Activated gamma-delta T cell (primary cell): ENCODE measurements at regions not wholly inside any gene's neighbourhood (a gene's known extent, or its start where the extent isn't known, plus 50 kb on each side); places are given as distances from the start of the nearest gene placed in this dataset.

Experiments used
- DNase-seq: peaks from one replicate; lab custom pipeline; 2025; lab: John Stamatoyannopoulos, UW

DNA sequence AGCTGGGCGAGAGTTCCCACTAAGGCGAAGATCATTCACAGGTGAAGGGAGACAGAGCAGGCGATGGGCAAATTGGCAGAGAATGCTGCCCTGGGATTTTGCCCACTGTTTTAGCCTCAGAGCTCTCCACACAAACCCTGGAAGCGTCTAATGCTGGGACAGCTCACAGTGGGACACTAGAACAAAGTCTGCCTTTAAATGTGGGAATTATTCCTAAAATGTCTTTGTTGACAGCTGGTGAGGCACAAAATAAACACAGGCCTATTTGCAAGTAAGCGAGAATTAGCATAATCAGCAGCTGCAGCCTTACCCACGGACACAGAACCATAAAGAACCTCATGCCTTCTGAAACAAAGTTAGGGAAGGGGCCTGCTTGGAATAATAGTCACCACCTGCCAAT, 824.5 kb downstream of the AACS start:
- DNase-seq = no peak

DNA sequence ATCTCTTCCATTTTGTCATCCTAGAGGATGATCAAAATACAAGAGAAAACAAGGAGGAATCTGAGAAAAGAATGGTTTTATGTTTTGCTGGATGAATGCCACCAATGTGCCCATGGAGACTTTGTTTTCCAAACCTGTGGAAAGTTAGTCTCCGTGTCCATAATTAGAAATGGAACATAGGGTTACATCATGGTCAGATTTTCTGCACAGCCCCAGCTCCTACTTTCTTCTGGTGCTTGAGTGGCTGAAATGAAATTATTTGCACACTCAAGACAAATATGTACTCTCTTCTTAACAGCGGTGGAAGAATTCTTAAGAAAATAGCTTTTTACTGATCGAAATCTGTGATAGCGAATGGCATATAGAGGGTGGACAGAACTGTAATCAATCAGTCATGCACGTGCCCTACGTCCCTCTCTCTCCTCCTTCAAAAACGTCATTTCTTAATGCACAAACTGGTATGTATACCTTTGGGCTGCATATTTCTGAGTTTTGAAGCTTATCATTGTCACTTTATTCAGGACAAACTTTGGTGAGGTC, 825.2 kb downstream of the AACS start:
- no peak for DNase-seq

DNA sequence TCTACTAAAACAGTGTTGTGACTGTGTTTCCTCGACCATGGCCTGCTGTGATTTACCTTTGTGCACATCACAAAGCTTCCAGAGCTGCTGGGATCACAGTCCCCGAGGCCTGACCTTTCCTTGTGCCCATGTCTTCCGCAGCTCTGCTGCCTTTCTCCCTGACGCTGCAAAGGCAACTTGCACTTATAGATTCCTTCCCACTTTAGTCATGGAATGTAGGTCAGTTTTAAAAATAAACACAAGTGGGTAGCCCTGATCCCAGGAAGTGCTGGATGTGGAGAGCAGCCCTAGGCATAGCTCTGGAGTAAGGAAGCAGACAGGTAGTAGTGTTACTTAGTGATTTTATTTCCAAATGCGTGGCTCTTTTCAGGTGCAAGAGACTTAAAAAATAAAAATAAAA, 825.7 kb downstream of the AACS start:
- no peak for DNase-seq

DNA sequence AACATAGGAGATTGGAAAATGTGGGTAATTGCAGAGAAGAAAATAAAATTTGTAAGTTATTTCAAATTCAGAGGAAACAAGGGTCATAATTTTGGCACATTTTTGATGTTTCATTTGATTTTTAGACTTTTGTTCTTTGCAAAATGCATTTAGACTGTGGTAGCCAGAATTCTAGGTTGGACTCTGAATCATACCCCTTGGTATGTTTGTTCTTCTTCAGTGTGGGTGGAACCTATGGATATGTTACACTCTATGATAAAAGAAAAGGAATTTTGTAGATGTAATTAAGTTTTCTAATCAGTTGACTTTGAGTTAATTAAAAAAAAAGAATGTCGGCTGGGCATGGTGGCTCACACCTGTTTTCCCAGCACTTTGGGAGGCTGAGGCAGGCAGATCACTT, 827.0 kb downstream of the AACS start:
- no peak for DNase-seq

DNA sequence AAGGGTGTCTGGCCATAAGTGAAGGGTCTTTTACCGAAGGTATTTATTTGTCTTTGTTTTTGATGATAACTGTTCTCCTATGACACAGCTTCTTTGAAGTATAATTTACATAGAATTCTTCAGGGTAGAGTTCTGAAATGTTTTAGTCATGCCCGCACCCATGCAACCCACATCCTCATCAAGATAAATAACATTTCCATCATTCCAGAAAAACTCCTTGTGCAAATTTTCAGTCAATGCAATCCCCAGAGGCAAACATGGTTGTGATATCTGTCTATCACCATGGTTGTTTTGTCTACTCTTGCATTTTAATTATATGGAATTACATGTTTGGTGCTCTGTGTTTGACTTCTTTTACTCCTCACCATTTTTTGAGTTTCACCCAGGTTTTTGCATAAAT, 837.8 kb downstream of the AACS start:
- no peak for DNase-seq

DNA sequence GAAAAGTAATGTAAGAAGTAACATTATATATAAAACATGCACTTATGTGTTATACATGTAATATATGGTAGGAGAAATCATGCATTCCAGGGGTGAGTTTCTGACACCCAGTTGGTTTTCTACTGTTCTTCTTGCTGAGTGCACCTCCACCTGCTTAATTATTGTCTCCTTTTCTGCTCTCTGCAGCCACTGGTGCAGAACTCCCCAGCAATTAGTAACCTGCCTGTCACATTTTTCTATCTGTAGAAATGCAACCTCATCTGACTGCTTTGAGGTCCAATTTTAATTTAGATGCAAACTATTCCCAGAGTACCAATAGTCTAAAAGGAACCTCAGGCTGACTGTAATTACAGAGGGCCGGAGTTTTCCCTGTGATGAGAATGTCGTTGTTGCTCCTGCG, 842.1 kb downstream of the AACS start:
- DNase-seq = no peak

DNA sequence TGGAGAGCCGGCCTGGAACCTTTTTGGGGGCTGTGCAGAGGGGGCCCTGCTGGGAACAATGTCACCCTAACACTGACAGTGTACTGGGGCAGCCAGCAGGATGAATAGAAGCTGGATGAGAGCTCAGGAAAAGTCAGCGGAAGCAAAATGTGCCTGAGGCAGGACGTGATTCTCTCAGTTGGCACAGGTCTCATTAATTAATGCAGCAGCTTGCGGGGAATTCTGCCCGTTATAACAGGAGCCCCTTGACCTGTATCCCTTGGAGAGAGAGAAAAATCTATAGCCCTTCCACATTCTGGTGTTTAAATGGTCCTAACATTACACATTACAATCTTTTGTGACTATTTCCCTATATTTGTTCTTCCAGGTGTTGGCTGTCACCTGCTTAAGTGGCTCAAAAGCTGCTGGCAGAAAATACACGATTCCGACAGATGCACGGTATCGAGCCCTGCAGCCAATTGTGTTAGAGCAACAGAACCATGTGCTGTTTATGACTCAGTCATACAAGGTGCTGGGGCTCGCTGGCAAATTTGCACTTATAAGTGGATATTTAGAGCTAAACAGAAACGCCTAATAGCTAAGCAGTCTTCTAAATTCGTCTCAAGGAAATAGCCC, 854.7 kb downstream of the AACS start:
- no peak for DNase-seq

DNA sequence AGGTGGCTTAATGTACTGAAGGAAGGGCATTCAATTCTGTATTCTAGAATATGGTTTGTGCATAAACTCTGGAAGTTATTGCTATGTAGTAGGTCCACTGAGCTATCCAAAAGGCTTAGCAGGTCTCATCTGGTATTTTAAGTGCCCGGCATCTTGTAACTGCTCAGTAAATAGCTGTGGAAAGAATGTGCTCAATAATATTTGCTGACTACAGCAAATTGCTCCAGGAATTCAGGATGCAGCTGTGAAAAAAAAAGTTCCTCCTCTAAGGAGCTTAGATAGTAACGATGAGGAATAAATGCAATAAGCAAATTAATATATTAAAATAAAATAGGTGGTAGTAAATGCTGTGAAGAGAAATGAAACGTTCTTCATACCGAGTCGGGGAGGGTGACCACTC, 857.1 kb downstream of the AACS start:
- no peak for DNase-seq

DNA sequence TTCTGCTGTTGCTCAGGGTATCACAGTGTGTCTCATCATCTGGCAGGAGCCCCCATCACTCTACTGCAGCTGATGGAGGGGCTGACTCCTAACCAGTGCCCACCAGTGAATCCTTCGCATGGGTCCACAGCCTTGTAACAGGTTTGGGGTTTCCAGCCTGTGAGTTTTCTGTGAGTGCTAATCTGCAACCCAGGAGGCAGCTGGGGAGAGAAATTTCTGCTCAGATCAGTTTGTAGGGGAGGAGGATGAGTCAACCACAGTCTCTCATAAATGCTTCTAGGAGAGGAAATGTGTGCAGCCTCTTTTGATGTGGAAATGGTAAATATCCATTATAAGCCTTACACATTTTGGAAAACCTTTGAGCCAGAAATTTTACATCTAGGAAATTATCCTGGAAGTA, 871.3 kb downstream of the AACS start:
- DNase-seq = no peak

DNA sequence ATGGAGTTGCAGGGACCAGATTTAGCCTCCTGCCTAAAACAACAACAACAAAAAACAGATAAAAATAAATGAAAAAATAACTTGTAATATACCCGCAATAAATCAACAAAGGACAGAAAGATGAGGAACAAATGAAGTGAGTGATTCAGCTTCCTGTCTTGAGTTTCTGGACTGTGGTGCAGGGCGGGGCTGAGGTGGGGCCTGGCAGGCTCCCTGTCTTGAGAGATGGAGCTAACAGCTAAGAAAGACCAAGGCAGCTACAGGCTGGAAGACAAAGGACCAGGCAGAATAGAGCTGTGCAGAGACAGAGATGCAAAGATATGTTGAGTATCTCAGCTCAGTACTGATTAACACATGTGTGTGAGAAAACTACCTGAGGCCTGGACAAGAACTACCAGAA, 879.2 kb downstream of the AACS start:
- no peak for DNase-seq

DNA sequence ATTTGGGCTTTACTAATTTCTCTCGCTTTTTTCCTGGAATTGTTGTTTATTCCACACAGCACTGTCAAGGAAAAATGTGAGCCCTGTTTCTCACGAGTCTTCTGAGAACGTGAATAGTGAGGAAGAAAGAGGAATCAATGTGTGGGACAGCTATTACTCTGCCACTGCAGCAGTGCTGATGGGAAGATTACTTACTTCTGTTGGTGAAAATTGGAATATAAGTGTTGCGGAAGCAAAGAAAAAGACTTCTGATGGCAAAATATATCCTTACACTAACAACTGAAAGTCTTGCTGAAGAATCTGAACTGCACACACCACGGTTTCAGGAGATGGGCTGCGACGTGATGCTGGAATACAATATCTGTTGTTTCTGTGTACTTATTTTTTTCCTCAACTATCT, 884.2 kb downstream of the AACS start:
- no peak for DNase-seq

DNA sequence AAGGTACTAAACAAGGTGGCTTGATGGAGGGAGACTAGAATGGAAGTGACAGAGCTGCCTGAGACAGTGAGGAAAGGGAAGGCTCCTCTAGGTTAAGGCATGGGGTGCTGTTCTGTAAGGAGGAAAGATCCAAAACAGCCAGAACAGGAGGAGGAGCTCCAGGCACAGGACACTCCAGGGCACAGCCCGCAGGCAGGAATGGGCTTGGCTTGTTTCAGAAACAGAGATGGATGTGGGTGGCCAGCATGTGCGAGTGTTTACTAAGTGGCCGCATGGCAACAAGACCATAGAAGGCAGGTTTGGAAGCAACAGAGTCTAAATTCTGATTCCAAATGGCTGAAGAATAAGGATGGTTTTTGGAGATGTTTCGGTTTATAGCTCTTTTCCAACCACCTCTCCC, 889.1 kb downstream of the AACS start:
- no peak for DNase-seq

DNA sequence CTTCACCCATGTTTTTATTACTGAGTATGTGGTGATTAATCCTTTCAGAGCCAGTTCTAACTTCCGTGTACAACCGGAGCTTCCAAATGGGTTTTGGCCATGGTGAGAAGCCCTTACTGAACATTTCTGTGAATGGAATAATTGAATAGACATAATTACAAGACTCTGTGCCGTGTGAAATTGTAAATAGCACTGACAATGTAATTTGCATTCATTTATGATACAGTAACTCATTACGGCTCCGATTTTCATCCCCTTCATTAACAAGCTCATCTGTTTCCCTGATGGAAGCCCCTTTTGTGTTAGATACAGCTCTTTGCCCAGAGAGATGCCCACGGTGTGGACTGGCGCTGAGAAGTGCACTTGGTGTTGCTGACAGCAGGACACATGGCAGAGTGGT, 891.0 kb downstream of the AACS start:
- no peak for DNase-seq

DNA sequence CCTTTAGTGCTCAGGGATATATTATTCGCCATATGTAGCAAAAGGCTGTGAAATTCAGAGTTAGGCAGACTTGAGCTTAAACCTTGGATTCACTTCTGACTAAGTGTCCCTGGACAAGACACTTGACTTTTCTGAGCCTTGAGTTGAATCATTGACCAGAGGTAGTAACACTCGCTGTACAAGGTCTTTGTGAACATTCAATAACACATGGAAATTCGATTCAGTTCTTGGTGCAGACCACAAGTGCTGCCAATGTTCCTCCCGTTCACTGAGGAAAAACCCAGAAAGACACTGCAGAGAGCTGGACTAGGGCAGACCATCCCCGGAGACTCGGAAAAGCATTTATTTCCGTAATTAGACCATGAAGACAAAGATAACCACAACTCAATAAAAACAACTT, 901.4 kb downstream of the AACS start:
- DNase-seq = no peak

DNA sequence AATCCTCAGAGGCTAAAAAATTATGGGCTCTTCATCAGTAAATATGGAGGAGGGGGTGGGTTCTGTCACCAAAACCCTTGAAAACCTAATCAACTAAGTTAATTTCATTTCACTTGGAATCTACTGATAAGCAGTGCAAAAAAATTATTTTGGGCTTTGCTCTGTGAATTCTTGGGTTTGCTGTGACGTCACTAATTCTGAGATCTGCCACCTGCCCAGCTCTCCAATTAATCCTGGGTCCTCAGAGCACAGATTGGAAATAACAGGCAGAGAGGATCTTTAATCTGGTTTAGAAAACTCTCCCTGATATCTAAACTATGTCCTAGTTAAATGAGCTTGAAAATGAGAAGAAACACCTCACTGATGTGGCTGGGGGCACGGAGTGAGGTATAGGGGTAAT, 903.2 kb downstream of the AACS start:
- DNase-seq = no peak

DNA sequence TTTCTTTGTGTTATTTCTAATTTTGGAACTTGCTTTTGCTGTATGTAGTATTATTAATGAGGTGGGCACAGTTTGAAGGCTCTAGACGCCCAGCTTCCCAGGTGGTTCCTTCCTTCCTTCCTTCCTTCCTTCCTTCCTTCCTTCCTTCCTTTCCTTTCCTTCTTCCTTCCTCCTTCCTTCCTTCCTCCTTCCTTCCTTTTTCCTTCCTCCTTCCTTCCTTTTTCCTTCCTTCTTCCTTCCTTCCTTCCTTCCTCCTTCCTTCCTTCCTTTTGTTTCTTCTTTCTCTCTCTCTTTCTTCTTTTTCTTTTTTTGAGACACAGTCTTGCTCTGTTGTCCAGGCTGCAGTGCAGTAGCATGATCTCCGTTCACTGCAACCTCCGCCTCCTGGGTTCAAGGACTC, 906.7 kb downstream of the AACS start:
- no peak for DNase-seq

DNA sequence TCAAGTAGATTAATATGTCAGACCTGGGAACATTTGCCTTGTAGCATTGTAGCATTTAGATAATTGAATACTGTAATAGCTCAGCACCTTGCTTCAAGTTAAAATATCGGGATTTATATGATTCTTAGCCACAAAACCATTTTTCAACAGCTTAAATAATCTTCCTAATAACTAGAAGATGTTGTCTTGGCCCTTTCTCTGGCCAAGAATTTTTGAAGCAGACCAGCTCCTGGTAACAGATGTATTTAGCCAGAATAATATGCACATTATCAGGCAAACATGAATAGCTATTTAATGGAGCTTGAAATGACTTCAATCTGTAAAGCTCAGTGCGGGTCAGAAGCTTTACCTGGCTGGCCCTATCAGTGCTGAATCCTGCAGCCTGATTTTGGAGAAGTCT, 913.1 kb downstream of the AACS start:
- DNase-seq = no peak

DNA sequence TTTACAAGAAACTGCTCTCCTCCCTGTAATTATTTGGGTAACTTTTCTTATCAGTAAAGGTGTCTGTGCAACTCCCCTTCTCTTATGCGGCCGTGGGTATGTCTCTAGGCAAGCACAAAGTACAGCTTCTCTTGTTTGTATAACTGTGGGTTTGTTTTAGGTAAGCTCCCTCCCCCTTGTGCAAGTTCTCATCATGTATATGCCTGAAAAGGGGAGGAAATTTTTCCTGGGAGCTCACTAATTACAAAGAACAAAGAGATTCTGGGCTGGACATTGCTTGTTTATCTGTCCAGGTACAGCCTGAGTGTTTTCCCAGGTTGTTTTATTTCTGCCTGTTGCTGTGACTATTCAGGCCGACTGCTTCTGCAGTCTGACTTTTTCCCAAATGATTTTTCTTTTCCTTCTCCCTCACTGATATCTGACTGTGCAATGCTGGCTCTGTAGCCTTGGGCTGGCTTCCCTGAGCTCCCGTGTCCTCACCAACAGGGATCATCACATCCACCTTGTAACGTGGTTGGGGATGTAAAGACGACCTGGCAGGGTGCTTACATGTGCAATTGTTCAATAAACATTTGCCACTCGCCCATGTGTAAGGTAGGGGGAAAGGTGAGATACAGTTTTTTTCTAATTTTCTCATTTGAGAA, 916.5 kb downstream of the AACS start:
- DNase-seq = no peak

DNA sequence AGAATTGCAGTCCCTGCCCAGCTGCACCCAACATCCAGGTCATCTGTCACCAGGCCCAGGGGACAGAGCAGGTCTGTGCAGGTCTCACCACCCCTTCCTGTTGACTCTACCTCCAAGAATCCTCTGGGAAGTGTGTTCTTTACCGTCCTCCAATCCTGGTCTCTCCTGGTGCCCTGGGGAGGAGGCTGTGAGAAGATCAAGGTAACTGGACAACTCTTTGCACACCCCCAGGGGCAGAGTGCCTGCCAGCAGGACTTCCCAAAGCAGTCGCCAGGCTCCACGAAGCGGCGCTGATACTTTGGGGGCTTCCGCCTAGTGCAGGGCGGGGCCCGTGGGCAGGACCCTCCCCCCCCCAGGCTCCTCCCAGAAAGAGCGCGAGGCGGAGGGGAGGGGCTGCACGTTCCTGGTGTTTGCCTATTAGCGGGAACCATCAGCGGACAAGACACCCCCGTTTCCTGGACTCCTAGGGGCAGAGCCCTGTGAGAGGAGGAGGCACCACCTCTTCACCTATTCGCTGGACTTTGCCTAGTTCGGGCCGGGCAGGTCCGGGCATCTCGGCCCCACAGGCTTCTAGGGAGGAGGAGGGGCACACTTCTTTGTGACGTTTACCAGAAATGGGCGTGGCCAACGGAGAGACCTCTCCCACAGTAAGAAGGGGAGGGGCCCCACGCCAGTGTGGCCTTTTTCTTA, 918.0 kb downstream of the AACS start:
- no peak for DNase-seq

DNA sequence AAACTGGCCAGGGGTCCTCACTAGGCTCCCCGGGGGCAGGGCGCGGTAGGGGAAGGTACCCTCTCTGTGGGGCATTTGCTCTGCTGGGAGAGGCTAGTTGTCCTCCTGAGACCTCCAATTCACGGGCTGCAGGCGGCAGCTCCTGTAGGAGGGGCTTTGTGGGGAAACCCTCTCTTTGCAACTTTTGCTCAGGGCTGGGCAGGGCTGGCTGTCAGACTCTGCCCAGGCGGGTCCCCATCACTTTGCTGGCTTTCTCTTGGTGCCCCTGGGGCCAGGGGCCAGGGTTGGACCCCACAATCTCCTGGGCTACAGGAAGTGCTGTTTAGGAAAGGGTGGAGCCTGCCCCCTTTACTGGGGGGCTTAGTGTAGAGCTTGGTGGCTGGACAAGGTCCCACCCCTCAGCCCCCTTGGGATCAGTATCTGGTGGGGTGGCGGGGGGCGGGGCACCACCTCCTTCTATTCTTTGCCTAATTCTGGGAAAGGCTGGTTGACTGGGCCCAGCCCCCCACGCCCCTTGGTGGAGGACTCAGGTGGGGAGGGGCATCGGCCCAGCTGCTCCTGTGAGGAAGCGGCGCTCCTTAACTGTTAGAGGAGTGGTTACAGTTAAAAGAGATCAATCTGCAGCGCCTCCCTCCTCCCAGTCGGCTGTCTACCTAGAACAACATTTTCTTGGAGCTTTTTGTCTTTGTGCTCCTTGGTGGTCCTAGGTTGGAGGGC, 918.7 kb downstream of the AACS start:
- DNase-seq = no peak

DNA sequence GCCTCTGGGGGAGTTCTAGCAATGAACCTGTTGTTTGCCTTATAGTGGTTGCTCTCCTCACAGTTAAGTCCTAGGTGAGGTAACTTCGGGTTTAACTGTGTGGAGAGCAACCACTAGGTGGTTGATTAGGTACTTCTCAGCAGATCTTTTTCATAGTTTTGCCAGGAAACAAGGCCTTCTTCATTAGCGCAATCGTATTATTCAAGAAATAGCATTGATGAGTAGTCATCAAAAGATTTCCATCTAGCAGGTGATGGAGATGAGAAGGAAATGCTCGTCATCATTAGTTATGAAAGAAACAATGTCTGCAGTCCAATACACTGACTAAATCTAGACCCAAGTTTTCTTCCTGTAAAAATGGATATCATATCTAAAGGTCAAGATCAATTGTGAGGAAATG, 923.3 kb downstream of the AACS start:
- DNase-seq = no peak

DNA sequence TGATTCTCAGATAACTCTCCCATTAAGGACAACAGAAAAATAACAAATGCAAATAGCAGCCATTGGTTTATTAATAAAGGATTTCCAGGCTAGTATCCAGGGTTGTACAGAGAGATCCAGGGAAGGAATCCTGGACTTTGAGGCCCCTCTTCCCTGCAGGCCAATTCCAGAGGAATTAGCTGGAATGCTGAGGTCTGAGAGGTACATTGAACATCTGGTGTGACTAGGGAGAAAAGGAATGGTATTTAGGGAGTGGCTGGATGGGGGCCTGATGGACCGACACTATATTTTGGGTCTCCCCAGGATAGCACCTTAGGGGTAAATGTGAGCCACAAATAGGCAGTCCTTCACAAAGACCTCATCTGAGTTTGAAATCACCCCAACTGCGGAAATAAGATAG, 924.5 kb downstream of the AACS start:
- DNase-seq = no peak

DNA sequence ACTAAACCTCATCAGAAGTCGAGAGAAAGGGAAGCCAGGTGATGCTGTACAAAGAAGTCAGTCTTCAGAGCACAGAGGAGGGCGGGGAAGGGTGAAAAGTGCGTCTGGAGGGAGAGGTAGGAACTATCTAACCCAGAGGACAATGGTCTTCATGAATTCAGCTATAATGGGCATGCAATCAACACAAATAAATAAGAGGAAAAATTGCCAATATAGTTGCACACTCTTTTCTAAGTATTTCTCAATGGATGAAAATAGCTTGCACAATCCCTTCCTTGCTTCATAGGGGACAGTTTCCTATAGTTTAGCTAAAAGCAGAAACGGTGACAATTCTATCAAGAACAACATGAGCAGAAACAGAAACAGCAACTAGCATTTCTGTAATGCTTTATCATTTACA, 931.2 kb downstream of the AACS start:
- no peak for DNase-seq
